ENCODE measurements at regions not wholly inside any gene's neighbourhood (a gene's known extent, or its start where the extent isn't known, plus 50 kb on each side); places are given as distances from the start of the nearest gene placed in this dataset.

GRCh38 chr10:42943025-42943818, 133.6 kb upstream of the RET start:
- ATAC-seq (ENCODE audit: poor library complexity) = no peak
- intact Hi-C loops (cut with DNase I) = no loop called here
- DNase-seq = no peak

GRCh38 chr10:42948040-42948439, 128.8 kb upstream of the RET start:
- ATAC-seq (ENCODE audit: poor library complexity) (no peak), DNase-seq (no peak)
- intact Hi-C loops (cut with DNase I) = no loop called here

- ATAC-seq (ENCODE audit: poor library complexity) (no peak), DNase-seq (no peak)
- intact Hi-C loops (cut with DNase I) = no loop called here
Observed at GRCh38 chr10:42949287-42949686, 127.6 kb upstream of the RET start.

GRCh38 chr10:42950606-42951485, 126.0 kb upstream of the RET start:
- peak; percentile 13 for DNase-seq
- intact Hi-C loops (cut with DNase I) = no loop called here
- ATAC-seq (ENCODE audit: poor library complexity) = peak; percentile 8

GRCh38 chr10:42951486-42952251, 125.2 kb upstream of the RET start:
- intact Hi-C loops (cut with DNase I) = no loop called here
- peak; percentile 84 for ATAC-seq (ENCODE audit: poor library complexity)
- peak; percentile 74 for DNase-seq

- intact Hi-C loops (cut with DNase I) = no loop called here
- peak; percentile 85 for ATAC-seq (ENCODE audit: poor library complexity)
- peak; percentile 67 for DNase-seq
Observed at GRCh38 chr10:42952349-42952748, 124.5 kb upstream of the RET start.

GRCh38 chr10:42952931-42953683, 123.8 kb upstream of the RET start:
- intact Hi-C loops (cut with DNase I) = no loop called here
- ATAC-seq (ENCODE audit: poor library complexity) (no peak), DNase-seq (no peak)

- DNase-seq = peak; percentile 13
- intact Hi-C loops (cut with DNase I) = no loop called here
Observed at GRCh38 chr10:42953684-42954674, 122.9 kb upstream of the RET start.

GRCh38 chr10:42954766-42955492, 121.9 kb upstream of the RET start:
- intact Hi-C loops (cut with DNase I) = no loop called here
- ATAC-seq (ENCODE audit: poor library complexity) = no peak
- peak; percentile 31 for DNase-seq

More at GRCh38 chr10:42953684-42954674, 122.9 kb upstream of the RET start:
- ATAC-seq (ENCODE audit: poor library complexity) = no peak

GRCh38 chr10:42955493-42955889, 121.4 kb upstream of the RET start:
- DNase-seq = peak; percentile 15
- no peak for ATAC-seq (ENCODE audit: poor library complexity)
- intact Hi-C loops (cut with DNase I) = no loop called here

- intact Hi-C loops (cut with DNase I) = no loop called here
- no peak for ATAC-seq (ENCODE audit: poor library complexity)
- peak; percentile 5 for DNase-seq
Observed at GRCh38 chr10:42956045-42956444, 120.8 kb upstream of the RET start.

- ATAC-seq (ENCODE audit: poor library complexity) (no peak), DNase-seq (no peak)
- intact Hi-C loops (cut with DNase I) = no loop called here
Observed at GRCh38 chr10:42958142-42958868, 118.6 kb upstream of the RET start.

GRCh38 chr10:42959833-42960232, 117.0 kb upstream of the RET start:
- intact Hi-C loops (cut with DNase I) = loop anchor here (10.0 kb wide), 1 partner anchor 115 kb away; the partner anchor contains the start of gene RET
- ATAC-seq (ENCODE audit: poor library complexity) (no peak), DNase-seq (peak; percentile 30)

GRCh38 chr10:42960491-42960990, 116.3 kb upstream of the RET start:
- ATAC-seq (ENCODE audit: poor library complexity) (peak; percentile 71), DNase-seq (peak; percentile 48)
- intact Hi-C loops (cut with DNase I) = loop anchor here (10.0 kb wide), 1 partner anchor 114 kb away; the partner anchor contains the start of gene RET

- intact Hi-C loops (cut with DNase I) = loop anchor here (10.0 kb wide), 1 partner anchor 114 kb away; the partner anchor contains the start of gene RET
- ATAC-seq (ENCODE audit: poor library complexity) (peak; percentile 83), DNase-seq (peak; percentile 63)
Observed at GRCh38 chr10:42960991-42961795, 115.7 kb upstream of the RET start.
